Choroid plexus epithelial cell (primary cell): ENCODE measurements at regions not wholly inside any gene's neighbourhood (a gene's known extent, or its start where the extent isn't known, plus 50 kb on each side); places are given as distances from the start of the nearest gene placed in this dataset.

ENCODE experiments used
- DNase-seq: peaks from one replicate; pipeline ENCODE4 v3.0.0-alpha.2; 2010; ENCODE audit warnings: low read depth
- H3K4me3 ChIP-seq: 2 replicates; pipeline ENCODE4 v1.5.1; 2011; ENCODE audit warnings: low read depth, mild to moderate bottlenecking, control low read depth, low read length, moderate library complexity
- TF ChIP-seq, protein P1 (sequence below): conservative IDR thresholded peaks from 2 replicates; pipeline ENCODE4 v1.5.1; 2011; ENCODE audit warnings: low read depth, mild to moderate bottlenecking, control low read depth, inconsistent platforms, low read length, moderate library complexity

DNA sequence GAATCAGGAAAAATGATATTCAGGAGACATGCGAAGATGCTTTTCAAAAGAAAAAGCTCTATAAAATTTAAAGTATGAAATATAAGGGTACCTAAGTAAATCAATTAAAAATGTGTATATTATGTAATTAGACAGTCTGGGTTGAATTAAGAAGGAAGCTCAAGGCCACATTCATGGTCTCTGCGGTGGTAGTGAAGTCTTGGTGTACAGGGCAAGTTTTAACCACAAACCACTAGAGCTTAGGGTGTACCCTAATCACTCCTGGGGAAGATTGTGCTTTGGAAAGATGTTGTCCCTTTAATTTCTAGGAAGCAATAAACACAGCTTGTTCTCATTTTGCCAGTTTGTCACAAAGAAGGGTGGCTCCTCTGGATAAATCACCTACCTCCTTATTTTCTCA lies 287.2 kb upstream of the ZNF608 start:
- TF ChIP-seq, protein P1, sequence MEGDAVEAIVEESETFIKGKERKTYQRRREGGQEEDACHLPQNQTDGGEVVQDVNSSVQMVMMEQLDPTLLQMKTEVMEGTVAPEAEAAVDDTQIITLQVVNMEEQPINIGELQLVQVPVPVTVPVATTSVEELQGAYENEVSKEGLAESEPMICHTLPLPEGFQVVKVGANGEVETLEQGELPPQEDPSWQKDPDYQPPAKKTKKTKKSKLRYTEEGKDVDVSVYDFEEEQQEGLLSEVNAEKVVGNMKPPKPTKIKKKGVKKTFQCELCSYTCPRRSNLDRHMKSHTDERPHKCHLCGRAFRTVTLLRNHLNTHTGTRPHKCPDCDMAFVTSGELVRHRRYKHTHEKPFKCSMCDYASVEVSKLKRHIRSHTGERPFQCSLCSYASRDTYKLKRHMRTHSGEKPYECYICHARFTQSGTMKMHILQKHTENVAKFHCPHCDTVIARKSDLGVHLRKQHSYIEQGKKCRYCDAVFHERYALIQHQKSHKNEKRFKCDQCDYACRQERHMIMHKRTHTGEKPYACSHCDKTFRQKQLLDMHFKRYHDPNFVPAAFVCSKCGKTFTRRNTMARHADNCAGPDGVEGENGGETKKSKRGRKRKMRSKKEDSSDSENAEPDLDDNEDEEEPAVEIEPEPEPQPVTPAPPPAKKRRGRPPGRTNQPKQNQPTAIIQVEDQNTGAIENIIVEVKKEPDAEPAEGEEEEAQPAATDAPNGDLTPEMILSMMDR, result no peak
- no peak overlapping the region for H3K4me3 ChIP-seq
- no peak for DNase-seq

DNA sequence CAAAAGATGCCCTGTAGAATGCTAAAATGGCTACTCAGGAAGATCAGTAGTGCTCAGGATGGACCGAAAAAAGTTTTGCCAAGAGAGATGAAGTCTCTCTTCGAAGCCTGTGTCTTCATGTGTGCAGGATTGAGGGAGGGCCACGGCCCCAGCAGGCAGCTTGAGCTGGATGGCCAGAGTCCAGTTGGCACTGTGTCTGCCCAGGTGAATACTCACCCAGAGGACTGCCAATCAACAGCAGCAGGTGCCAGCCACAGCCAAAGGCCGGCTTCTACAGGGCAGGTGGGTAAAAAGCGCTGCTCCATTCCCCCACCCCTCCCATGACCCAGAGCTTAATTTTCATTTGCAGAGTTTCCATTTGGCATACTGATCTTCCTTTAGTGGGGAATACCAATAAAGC lies 287.9 kb upstream of the ZNF608 start:
- DNase-seq, result no peak
- no peak overlapping the region for H3K4me3 ChIP-seq
- TF ChIP-seq, protein P1, result no peak

DNA sequence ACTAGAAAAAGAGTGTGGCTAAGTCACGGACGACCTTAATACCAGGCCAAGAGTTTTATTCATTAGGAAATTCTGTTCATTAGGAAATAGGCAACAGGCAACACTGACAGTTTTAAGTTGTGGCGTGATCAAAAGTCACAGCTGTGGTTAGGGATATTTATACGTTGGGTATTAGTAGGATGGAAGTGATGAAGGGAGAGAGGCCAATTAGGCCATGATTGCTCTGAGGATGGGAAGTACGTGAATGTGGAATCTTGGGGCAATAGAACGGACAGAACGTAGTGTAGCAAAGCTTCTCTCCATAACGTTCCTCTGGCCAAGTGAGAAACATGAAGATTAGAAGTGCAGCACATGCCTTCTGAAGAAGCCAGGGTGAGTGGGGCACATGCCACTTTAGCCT lies 290.1 kb upstream of the ZNF608 start:
- H3K4me3 ChIP-seq, result no peak overlapping the region
- no peak for DNase-seq
- TF ChIP-seq, protein P1, result no peak

DNA sequence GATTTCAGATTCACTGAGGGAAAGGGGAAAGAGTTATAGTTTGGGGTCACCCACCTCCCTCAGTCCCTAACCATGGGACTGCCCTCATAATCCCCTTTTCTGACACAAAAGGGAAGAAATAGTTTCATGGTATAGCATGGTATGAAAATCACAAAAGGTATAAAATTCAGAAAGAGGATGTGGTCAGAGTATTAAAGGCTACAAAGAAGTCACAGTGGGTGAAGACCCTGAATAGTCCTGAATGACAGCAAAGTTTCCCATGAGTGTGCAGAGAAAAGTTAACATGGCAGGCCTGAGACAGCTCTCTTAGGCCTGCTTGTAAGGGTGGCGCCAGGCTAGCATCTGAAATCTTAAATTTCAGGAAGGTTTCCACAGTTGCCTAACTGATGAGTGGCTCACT lies 290.6 kb upstream of the ZNF608 start:
- no peak for DNase-seq
- TF ChIP-seq, protein P1, result no peak
- H3K4me3 ChIP-seq, result no peak overlapping the region

- H3K4me3 ChIP-seq, result no peak overlapping the region
- TF ChIP-seq, protein P1, result no peak
- no peak for DNase-seq
These were observed 291.1 kb upstream of the ZNF608 start for GRCh38 chr5:125037530-125037929.

DNA sequence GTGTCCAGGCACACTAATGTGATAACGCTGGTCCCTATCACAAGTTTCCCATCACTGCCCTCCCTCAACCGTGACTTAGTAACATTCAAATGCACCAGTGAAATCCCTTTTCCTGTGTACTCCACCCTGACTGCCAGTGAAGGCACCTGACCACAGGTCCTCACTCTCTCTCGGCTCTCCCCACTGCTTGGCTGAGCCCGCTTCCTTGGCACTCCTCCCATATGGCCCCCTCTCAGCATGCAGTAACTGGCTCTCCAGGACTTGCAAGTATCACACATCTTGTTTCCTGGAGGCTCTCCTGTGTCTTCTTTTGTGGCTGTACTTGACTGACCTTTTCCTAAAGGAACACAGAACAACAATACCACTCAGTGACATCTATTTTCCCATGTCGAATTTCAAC lies 292.0 kb upstream of the ZNF608 start:
- TF ChIP-seq, protein P1, result no peak
- no peak for DNase-seq
- H3K4me3 ChIP-seq, result no peak overlapping the region

- H3K4me3 ChIP-seq, result no peak overlapping the region
- DNase-seq, result no peak
These were observed 295.4 kb upstream of the ZNF608 start for GRCh38 chr5:125041798-125042197.

More at GRCh38 chr5:125041798-125042197, 295.4 kb upstream of the ZNF608 start:
- TF ChIP-seq, protein P1, result no peak
